Frontal cortex (tissue), 3 donors: ENCODE measurements at regions not wholly inside any gene's neighbourhood (a gene's known extent, or its start where the extent isn't known, plus 50 kb on each side); places are given as distances from the start of the nearest gene placed in this dataset.
"Not testable (repeated sequence)": the region's sequence is repeated elsewhere in the genome, so short reads cannot be mapped to it uniquely, and the experiment has no call there.

Experiments
- DNase-seq, 2 donors: peaks; one replicate each; pipeline ENCODE4 v3.0.0; 2012; ENCODE audit warnings: low spot score in 2 of 2
- FAIRE-seq: peaks from 2 replicates; lab custom pipeline; 2012; peaks lifted over from hg19 to GRCh38; lab: Jason Lieb, UNC
- donor health status: control.
- donor health status: control.
- donor health status: control.

- DNase-seq: no peak
- no peak for FAIRE-seq
These were observed 132.6 kb downstream of the NR2F2 start for GRCh38 chr15:96462768-96463750.

GRCh38 chr15:96466389-96466947, 136.0 kb downstream of the NR2F2 start:
- no peak for DNase-seq

GRCh38 chr15:96468036-96468435, 137.5 kb downstream of the NR2F2 start:
- FAIRE-seq: no peak
- no peak for DNase-seq

More at GRCh38 chr15:96466389-96466947, 136.0 kb downstream of the NR2F2 start:
- FAIRE-seq: no peak

GRCh38 chr15:96470681-96471310, 140.3 kb downstream of the NR2F2 start:
- FAIRE-seq: no peak
- DNase-seq: no peak

- FAIRE-seq: no peak
These were observed 142.2 kb downstream of the NR2F2 start for GRCh38 chr15:96472681-96473080.

GRCh38 chr15:96473556-96473955, 143.1 kb downstream of the NR2F2 start:
- no peak for FAIRE-seq
- no peak for DNase-seq

More at GRCh38 chr15:96472681-96473080, 142.2 kb downstream of the NR2F2 start:
- DNase-seq: no peak

GRCh38 chr15:96474231-96474664, 143.7 kb downstream of the NR2F2 start:
- FAIRE-seq (no peak), DNase-seq (no peak)

GRCh38 chr15:96477227-96477626, 146.7 kb downstream of the NR2F2 start:
- FAIRE-seq: no peak
- no peak for DNase-seq

- FAIRE-seq, DNase-seq: not testable (repeated sequence)
These were observed 153.9 kb downstream of the NR2F2 start for GRCh38 chr15:96484412-96484811.

- no peak for DNase-seq
- FAIRE-seq: no peak
These were observed 154.3 kb downstream of the NR2F2 start for GRCh38 chr15:96484830-96485229.

- no peak for DNase-seq
- FAIRE-seq: no peak
These were observed 156.7 kb downstream of the NR2F2 start for GRCh38 chr15:96487245-96487644.

GRCh38 chr15:96491066-96491699, 160.7 kb downstream of the NR2F2 start:
- DNase-seq, FAIRE-seq: not testable (repeated sequence)

- not testable (repeated sequence) for DNase-seq, FAIRE-seq
These were observed 161.5 kb downstream of the NR2F2 start for GRCh38 chr15:96491700-96492644.

GRCh38 chr15:96494505-96494904, 164.0 kb downstream of the NR2F2 start:
- no peak for FAIRE-seq
- no peak for DNase-seq

GRCh38 chr15:96495386-96495785, 164.9 kb downstream of the NR2F2 start:
- no peak for FAIRE-seq
- no peak for DNase-seq

GRCh38 chr15:96497951-96498350, 167.5 kb downstream of the NR2F2 start:
- DNase-seq: no peak
- FAIRE-seq: no peak

- FAIRE-seq (no peak), DNase-seq (no peak)
These were observed 170.0 kb downstream of the NR2F2 start for GRCh38 chr15:96500508-96500907.

- no peak for DNase-seq
- FAIRE-seq: no peak
These were observed 170.9 kb downstream of the NR2F2 start for GRCh38 chr15:96501362-96501761.

GRCh38 chr15:96502196-96502595, 171.7 kb downstream of the NR2F2 start:
- DNase-seq (no peak), FAIRE-seq (no peak)
